HG03175 (cell line): ENCODE measurements at regions not wholly inside any gene's neighbourhood (a gene's known extent, or its start where the extent isn't known, plus 50 kb on each side); places are given as distances from the start of the nearest gene placed in this dataset.

Experiments
- ATAC-seq: cut with Tn5 transposase; IDR thresholded peaks from one replicate; pipeline ENCODE4 v1.9.1; 2021; ENCODE audit warnings: mild to moderate bottlenecking, moderate library complexity; ENCODE audit not compliant: unreplicated experiment

DNA sequence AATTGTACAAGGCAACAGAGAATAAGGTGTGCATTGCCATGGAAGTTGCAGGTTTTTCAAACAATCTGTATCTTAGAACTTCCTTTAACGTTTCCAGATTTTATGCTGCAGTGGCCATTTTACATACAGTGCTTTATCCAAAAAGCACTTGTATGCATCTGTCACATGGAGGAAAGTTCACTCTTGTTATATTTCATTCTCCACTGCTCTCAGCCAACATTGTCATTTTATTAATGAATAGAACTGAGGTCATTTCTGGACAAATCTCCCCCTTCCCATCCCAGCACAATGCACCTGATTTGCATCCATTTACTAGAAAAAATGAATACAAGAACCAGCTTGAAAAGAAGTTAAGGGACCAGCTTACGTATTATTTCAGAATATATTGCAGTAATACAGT is 342.0 kb downstream of the USP25 start:
- ATAC-seq: no peak

DNA sequence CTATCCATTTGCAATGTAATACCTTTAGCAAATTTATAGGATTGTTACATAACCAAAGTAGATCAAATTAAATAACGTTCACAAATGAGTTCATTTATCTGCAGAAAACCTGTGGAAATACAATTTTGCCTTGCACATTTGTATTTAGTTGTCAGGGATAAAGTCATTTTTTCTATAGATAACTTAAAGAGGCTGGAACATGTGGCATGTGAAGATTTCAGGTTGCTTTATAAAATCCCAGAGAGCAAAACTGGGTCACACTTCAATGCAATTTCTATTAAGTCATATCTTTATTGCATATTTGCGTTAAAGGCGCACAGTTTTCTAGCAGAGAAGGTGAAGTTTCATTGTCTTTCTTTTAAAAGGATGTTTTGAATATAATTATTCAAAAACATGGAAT is 342.4 kb downstream of the USP25 start:
- no peak for ATAC-seq

- ATAC-seq: no peak
These were observed 343.0 kb downstream of the USP25 start for GRCh38 chr21:16072737-16073136.

DNA sequence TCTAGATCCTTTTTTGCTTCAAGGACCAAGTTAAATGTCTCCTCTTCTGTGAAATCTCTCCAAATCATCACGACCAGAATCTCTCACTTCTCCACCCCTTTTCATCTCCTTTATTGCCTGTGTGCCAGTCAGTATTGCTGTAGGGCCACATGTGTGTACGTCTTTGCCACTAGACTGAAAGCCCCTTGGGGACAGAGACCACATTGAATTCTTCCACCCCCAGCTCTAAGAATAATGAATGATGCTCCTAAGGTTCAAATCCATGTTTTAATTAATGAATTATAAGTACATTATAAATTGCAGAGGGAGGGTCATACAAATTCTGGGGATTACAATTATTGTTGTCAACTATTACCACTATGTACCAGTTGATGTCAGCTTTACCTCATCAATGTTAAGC is 343.8 kb downstream of the USP25 start:
- ATAC-seq: no peak

- no peak for ATAC-seq
These were observed 345.2 kb downstream of the USP25 start for GRCh38 chr21:16074950-16075489.

GRCh38 chr21:16075649-16076282 is 346.0 kb downstream of the USP25 start:
- ATAC-seq: no peak

DNA sequence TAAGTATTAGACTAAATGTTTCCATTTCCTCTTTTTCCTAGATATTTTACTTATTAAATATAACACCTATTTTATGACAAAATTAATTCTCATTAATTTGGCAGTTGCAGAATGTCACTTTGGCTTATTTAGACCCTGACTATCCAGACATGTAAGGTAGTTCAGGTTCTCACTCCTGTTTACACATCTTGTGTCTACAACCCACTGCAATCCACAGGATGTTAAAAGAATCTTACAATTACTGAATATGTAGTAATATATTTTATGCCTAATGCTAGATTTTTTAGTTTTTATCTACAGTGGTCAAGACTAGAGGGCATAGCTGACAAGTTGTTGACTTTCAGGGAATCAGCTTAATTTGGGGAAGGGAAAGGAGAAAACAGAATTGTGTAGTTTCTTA is 346.7 kb downstream of the USP25 start:
- ATAC-seq: no peak

GRCh38 chr21:16078382-16078781 is 348.6 kb downstream of the USP25 start:
- ATAC-seq: no peak

DNA sequence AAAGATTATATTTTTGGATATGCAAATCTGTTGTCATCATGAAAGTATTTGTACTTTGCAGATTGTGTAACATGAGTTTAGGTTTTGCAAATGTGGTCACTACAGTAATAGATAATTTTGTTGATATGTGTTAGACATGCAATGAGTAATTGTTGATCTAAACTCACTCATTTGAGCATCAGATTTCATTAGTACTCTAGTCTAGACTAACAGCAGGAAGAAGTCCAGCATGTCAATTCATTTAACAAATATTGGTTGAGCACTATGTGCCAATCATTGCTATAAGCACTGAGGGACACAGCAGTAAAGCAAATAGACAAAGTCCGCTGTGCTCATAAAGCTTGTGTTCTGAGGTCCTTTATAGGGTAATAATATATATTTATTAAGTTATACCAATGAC is 350.0 kb downstream of the USP25 start:
- ATAC-seq: no peak

DNA sequence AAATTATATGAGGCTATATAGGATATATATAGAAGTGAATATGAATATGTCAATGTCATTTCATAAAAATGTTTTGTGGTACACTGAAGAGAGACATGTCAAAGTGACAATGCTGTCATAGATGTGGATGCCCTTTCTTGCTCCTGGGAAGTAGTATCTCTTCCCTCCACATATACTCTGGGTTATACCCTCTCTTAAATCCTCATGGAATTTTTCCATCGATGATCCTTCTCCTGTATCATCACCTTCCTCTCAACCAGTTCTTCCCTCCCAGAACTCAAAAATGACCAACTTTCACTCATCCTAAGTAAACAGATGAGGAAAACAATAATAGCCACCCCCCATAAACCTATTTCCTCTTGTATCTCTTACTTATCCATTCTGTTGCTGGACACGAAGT is 351.5 kb downstream of the USP25 start:
- no peak for ATAC-seq

GRCh38 chr21:16082038-16082816 is 352.4 kb downstream of the USP25 start:
- ATAC-seq: peak; percentile 64

- no peak for ATAC-seq
These were observed 355.1 kb downstream of the USP25 start for GRCh38 chr21:16084776-16085364.

DNA sequence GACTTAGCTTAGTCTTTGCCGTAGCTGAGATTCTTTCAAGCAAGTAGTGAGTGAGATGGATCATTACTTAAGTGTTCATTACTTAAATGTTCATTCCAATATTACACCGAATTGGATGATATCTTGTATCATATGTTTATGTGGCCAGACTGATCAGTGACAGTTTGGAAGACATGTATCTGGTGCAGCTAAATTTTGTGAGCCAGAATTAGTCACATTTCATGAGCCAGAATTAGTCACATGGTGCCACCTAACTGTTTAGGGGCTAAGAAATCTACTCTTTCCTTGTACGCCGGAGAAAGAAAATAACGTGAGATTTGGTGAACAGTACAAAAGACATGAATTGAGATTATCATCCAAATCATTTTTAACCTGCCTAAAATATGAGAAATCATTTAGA is 355.6 kb downstream of the USP25 start:
- ATAC-seq: no peak

DNA sequence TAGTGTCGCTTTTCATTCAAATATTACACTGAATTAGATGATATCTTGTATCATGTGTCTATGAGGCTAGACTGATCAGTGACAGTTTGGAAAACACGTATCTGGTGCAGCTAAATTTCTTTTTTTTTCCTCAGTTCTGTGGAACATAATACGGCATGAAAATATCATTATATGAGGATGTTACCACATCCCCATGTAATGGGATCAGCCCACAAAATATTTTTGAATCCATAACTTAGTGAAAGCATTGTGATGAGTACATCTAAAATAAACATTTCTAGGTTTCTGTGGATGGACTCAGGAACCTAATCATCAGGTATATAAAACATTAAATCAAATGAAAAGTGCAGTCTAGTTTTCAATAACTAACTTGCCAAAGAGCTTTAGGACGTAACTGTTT is 356.3 kb downstream of the USP25 start:
- no peak for ATAC-seq

DNA sequence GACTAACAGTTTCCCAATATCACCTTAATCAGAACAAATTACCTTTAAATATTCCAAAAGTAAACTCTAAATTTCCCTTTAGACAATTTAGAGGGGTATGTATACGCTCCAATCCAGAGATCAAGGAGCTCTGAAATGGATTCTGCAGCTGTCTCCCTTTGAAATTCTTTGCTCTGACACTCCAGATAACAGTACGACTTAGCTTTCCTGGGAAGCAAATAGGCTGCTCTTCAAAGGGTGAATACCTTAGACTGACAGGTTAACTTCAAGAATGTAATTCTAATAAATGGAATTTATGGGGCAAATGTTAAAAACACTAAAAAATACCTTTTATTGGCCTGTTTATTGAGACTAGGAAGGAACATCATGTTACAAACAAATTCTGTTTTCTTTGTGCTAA is 357.2 kb downstream of the USP25 start:
- ATAC-seq: no peak

GRCh38 chr21:16087523-16087922 is 357.7 kb downstream of the USP25 start:
- no peak for ATAC-seq

- ATAC-seq: no peak
These were observed 358.3 kb downstream of the USP25 start for GRCh38 chr21:16088056-16088455.

DNA sequence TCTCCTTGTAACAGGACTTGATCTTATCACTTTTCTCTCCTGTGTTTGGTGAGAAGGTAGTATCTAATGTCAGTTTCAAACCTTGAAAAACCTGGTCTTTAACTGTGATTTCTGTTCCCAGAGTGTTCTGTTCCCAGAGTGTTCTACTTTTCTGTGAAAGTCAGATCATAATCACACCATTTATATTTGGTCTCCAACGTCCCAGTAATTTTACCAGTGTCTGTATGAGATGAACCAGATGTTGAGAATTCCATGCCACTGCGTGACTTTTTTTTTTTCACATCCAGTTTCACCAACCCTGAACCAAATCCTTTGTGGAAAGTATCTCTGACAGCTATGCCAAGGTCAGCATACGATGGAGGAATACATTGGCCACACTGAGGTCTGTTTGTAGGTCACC is 365.2 kb downstream of the USP25 start:
- ATAC-seq: no peak

GRCh38 chr21:16096988-16097387 is 367.2 kb downstream of the USP25 start:
- no peak for ATAC-seq

DNA sequence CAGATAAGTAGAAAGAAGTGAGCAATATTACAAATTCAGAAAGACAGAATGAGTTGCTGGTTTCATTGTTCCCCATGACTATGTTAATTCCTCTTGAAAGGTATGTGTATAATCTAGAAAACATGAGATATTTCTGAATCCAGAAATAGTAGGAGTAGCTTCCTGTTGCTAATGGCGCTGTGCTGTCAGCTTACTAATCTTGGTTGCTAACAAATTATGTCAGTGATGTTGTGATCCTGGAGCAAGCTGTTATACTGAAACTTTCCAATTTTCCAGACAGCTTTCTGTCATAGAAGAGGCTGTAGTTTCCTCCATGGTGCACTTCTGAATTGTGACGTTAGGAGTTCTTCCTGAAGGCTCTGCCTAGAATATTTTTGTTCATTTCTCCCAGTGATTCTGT is 372.3 kb downstream of the USP25 start:
- ATAC-seq: no peak

- no peak for ATAC-seq
These were observed 378.8 kb downstream of the USP25 start for GRCh38 chr21:16108561-16109075.
